DND-41 (cell line): ENCODE measurements at regions not wholly inside any gene's neighbourhood (a gene's known extent, or its start where the extent isn't known, plus 50 kb on each side); places are given as distances from the start of the nearest gene placed in this dataset.
"Not testable (repeated sequence)": the region's sequence is repeated elsewhere in the genome, so short reads cannot be mapped to it uniquely, and the experiment has no call there.

Experiments
- ATAC-seq: fragments of 200-7000 bp; cut with Tn5 transposase; 3 replicates; pipeline ENCODE4 v1.9.1; 2021; ENCODE audit warnings: low read depth; ENCODE audit not compliant: insufficient read depth
- DNase-seq: peaks from one replicate; pipeline ENCODE4 v3.0.0-alpha.2; 2020
- H2AFZ ChIP-seq: 2 replicates; pipeline ENCODE4 v1.6.0; 2012; ENCODE audit warnings: low read depth, low read length
- H3K27ac ChIP-seq: 2 replicates; pipeline ENCODE4 v1.5.1; 2012; ENCODE audit warnings: low read length, inconsistent platforms
- H3K27me3 ChIP-seq: fragments of 200-600 bp; sonication (generic); 2 replicates; pipeline ENCODE4 v1.6.0; 2012; ENCODE audit warnings: low read length, mild to moderate bottlenecking, inconsistent platforms; ENCODE audit not compliant: insufficient read depth, poor library complexity
- H3K36me3 ChIP-seq: 2 replicates; pipeline ENCODE4 v1.5.1; 2012; ENCODE audit warnings: low read length, inconsistent platforms; ENCODE audit not compliant: insufficient read depth
- H3K4me1 ChIP-seq: 2 replicates; pipeline ENCODE4 v1.5.1; 2012; ENCODE audit warnings: mild to moderate bottlenecking, low read length; ENCODE audit not compliant: insufficient read depth
- H3K4me2 ChIP-seq: 2 replicates; pipeline ENCODE4 v1.6.0; 2012; ENCODE audit warnings: mild to moderate bottlenecking, moderate library complexity, low read length, inconsistent platforms; ENCODE audit not compliant: insufficient read depth
- H3K4me3 ChIP-seq, 2 experiments: fragments of 200-600 bp in 1 of 2; shearing (Covaris generic) in 1 of 2; 2 replicates each; pipeline ENCODE4 v1.5.1; 2012 to 2016; ENCODE audit warnings: inconsistent platforms in 2 of 2, low read length in 2 of 2, mild to moderate bottlenecking in 2 of 2, low read depth in 1 of 2, moderate library complexity in 1 of 2
- H3K79me2 ChIP-seq: 2 replicates; pipeline ENCODE4 v1.6.0; 2012; ENCODE audit warnings: low read length, inconsistent platforms; ENCODE audit not compliant: insufficient read depth
- H3K9ac ChIP-seq: 2 replicates; pipeline ENCODE4 v1.6.0; 2012; ENCODE audit warnings: low read depth, mild to moderate bottlenecking, inconsistent platforms, low read length, moderate library complexity
- H3K9me3 ChIP-seq: 2 replicates; pipeline ENCODE4 v1.5.1; 2012; ENCODE audit warnings: low read length, moderate library complexity, mild to moderate bottlenecking, inconsistent platforms; ENCODE audit not compliant: insufficient read depth, severe bottlenecking
- H4K20me1 ChIP-seq: 2 replicates; pipeline ENCODE4 v1.6.0; 2012; ENCODE audit warnings: low read length; ENCODE audit not compliant: insufficient read depth
- EZH2 ChIP-seq: IDR thresholded peaks from 3 replicates; pipeline ENCODE4 v1.6.1; 2012; ENCODE audit warnings: borderline replicate concordance, low read depth, mild to moderate bottlenecking, moderate library complexity, low read length, inconsistent platforms; ENCODE audit not compliant: severe bottlenecking
- TF ChIP-seq, protein P1 (sequence below): IDR thresholded peaks from 2 replicates; pipeline ENCODE4 v1.5.1; 2012; ENCODE audit warnings: borderline replicate concordance, low read length, moderate library complexity, mild to moderate bottlenecking; ENCODE audit not compliant: poor library complexity, severe bottlenecking; ENCODE audit errors: extremely low read depth

DNA sequence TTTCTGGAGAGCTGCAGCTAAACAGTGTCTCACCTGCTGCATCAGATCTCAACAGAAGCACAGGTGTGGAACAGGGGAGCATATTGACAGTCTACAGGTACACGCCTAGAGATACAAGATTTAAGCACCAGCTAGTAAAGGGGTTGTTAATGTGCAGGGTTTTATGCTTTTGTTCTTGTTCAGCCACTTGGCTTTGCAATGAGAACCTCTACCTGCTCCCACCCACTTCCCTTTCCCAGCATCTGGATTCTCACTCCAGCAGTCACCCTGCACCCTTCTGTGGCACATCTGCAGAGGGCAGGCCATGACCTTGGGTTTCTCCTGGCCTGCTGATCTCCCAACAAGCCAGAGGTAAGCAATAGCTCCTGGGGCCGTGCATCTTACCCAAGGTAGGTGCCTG, 446.6 kb downstream of the BUD13 start:
- no peak overlapping the region for H3K4me3 ChIP-seq
- no peaks in the 10 kb centered on the region for H3K79me2 ChIP-seq
- ATAC-seq (no peak), DNase-seq (no peak)
- H3K4me2 ChIP-seq = no peak overlapping the region
- no peak overlapping the region for H2AFZ ChIP-seq
- H3K27me3 ChIP-seq = no peaks in the 10 kb centered on the region
- no peak overlapping the region for H3K9ac ChIP-seq
- no peaks in the 10 kb centered on the region for H3K4me1 ChIP-seq
- no peak for TF ChIP-seq EZH2
- TF ChIP-seq, protein P1, sequence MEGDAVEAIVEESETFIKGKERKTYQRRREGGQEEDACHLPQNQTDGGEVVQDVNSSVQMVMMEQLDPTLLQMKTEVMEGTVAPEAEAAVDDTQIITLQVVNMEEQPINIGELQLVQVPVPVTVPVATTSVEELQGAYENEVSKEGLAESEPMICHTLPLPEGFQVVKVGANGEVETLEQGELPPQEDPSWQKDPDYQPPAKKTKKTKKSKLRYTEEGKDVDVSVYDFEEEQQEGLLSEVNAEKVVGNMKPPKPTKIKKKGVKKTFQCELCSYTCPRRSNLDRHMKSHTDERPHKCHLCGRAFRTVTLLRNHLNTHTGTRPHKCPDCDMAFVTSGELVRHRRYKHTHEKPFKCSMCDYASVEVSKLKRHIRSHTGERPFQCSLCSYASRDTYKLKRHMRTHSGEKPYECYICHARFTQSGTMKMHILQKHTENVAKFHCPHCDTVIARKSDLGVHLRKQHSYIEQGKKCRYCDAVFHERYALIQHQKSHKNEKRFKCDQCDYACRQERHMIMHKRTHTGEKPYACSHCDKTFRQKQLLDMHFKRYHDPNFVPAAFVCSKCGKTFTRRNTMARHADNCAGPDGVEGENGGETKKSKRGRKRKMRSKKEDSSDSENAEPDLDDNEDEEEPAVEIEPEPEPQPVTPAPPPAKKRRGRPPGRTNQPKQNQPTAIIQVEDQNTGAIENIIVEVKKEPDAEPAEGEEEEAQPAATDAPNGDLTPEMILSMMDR = no peak
- H3K27ac ChIP-seq = no peak overlapping the region
- H4K20me1 ChIP-seq = no peaks in the 10 kb centered on the region
- H3K36me3 ChIP-seq = no peaks in the 10 kb centered on the region
- no peaks in the 10 kb centered on the region for H3K9me3 ChIP-seq

DNA sequence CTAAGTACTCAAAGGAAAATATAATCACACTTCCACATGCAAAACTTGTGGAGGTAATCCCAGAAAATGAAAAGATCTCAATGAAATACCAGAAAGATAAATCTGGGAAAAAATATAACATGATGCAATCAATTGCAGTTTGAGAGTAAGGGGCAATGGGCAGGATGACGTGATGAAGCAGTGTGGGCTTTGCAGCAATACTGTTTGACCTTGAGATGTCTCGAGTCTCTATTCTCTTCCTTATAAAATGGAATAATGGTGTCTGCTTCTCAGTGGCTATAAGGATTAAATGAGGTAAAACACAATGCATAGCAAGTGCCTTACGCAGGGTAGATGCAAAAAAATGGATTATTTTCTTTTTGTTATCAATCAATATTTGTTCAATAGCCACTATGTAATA, 447.5 kb downstream of the BUD13 start:
- Histone ChIP-seq H3K4me3 (no peak overlapping the region), H4K20me1 (no peaks in the 10 kb centered on the region), H3K9ac (no peak overlapping the region), H2AFZ (no peak overlapping the region), H3K36me3 (no peaks in the 10 kb centered on the region), H3K27ac (no peak overlapping the region), H3K79me2 (no peaks in the 10 kb centered on the region), H3K9me3 (no peaks in the 10 kb centered on the region), H3K4me1 (no peaks in the 10 kb centered on the region), H3K4me2 (no peak overlapping the region), H3K27me3 (no peaks in the 10 kb centered on the region)
- TF ChIP-seq, protein P1 = no peak
- no peak for TF ChIP-seq EZH2
- DNase-seq (no peak), ATAC-seq (no peak)

DNA sequence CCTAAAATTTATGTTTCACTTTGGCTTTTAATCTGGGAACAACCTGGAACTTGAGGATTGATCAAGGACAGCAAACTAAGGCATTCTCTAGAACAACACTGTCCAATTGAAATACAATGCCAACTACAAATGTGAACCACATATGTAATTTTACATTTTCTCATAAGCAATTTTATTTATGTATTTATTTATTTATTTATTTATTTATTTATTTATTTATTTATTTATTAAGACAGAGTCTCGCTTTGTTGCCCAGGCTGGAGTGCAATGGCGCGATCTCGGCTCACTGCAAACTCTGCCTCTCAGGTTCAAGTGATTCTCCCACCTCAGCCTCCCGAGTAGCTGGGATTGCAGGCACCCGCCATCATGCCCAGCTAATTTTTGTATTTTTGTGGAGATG, 448.7 kb downstream of the BUD13 start:
- H3K36me3 ChIP-seq, ATAC-seq, H3K27me3 ChIP-seq, H3K27ac ChIP-seq, H3K79me2 ChIP-seq, DNase-seq, H3K4me3 ChIP-seq, H3K9me3 ChIP-seq, H3K4me2 ChIP-seq, H3K4me1 ChIP-seq, H3K9ac ChIP-seq, H4K20me1 ChIP-seq, H2AFZ ChIP-seq: not testable (repeated sequence)

DNA sequence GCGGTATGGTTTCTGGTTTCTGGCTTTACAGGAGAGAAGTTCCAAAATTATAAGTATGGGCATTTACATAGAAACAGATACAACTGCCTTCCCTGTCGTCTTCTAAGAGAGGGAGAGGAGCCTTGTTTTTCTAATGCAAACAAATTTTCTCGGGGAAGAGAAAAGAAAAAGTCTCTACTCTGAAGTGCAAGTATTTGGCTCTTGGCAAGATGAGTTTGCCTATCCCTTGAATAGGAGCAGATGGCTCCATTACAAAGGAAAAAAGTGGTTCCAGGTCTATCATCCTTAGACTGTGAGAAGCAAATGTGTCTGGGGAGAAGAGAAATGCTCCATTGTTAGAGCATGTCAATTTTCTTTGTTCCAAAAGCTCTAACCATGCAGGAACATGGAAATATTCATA, 455.6 kb downstream of the BUD13 start:
- no peaks in the 10 kb centered on the region for H3K36me3 ChIP-seq
- ATAC-seq (no peak), DNase-seq (no peak)
- H3K79me2 ChIP-seq = no peaks in the 10 kb centered on the region
- no peak overlapping the region for H3K4me2 ChIP-seq
- H3K4me1 ChIP-seq = peaks cover 7% of the 10 kb centered on the region
- H4K20me1 ChIP-seq = no peaks in the 10 kb centered on the region
- no peak for TF ChIP-seq EZH2
- TF ChIP-seq, protein P1 = no peak
- H2AFZ ChIP-seq = no peak overlapping the region
- no peak overlapping the region for H3K9ac ChIP-seq
- peaks cover 8% of the 10 kb centered on the region for H3K27me3 ChIP-seq
- H3K27ac ChIP-seq = no peak overlapping the region
- no peak overlapping the region for H3K4me3 ChIP-seq
- no peaks in the 10 kb centered on the region for H3K9me3 ChIP-seq
